Fibroblast of peridontal ligament (primary cell): ENCODE measurements at regions not wholly inside any gene's neighbourhood (a gene's known extent, or its start where the extent isn't known, plus 50 kb on each side); places are given as distances from the start of the nearest gene placed in this dataset.

Experiments used
- DNase-seq: peaks from one replicate; pipeline ENCODE4 v3.0.0-alpha.2; 2010; ENCODE audit errors: extremely low read depth

DNA sequence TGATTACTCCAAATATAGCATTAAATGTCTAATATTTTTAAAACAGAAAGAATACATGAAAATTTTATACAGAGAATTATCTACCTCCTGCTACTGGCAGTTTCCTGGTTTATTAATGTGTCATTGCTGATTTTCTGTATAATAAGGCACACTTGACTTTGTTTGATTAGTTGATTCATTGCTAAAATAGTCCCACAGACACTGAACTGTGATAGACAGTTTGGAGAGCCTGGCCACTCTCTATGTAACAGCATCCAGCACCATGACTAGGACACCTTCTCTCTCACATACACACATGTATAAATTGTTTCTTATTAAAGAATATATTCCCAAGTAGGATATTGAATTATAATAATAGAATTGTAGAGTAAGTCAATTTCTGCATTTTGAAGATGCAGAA, 368.5 kb upstream of the SNX7 start:
- no peak for DNase-seq

DNA sequence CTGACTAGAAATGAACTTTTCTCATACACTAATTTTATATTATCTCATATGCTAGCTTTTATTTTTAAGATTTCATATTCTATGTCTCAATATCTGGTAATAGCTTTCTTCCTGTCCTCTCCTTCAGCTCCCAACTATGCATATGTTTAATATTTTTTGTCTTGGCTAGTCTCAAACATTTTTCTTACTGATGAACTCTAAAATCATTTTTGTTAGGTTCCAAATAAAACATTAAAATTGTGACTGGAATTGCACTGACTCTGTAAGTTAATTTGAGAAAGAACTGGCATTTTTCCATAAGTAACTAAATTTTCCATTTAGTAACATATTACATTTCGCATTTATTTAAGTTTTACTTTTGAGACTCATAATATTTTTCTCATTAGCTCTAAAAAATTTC, 368.5 kb upstream of the DPYD start:
- peak; percentile 47 for DNase-seq

DNA sequence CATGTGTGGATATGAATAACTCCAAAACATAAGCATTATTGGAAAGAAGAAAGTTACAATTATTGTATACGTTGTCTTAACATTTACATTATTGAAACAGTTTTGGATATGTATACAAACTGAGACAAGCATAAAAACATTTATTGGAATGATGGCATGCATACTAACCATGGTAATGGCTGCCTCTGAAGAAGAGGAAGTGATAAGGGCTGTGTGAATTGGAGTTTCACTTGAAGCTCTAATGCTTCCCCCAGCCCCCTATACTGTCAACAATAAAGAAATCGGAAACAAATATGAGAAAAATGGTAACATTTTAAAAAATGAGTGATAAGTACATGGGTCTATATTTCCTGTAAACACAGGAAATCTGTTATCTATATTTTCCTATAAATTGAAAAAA, 367.7 kb upstream of the DPYD start:
- no peak for DNase-seq

DNA sequence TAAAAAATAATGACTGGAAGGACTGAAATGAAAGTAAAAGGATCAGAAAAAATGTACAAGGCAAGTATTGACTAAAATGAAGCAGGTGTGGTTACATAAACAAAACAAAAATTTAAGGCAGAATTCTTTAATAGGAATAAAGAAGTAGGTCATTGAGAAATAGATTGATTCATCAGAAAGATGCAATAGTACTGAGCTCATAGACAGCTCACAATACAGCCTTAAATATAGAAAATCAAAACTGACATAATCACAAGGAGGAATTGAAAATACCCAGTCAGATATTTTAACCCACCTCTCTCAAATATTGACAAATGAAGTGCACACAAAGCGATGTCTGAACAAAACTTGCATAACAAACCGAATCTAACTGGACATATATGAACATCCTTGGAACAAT, 366.8 kb upstream of the DPYD start:
- DNase-seq, result no peak

DNA sequence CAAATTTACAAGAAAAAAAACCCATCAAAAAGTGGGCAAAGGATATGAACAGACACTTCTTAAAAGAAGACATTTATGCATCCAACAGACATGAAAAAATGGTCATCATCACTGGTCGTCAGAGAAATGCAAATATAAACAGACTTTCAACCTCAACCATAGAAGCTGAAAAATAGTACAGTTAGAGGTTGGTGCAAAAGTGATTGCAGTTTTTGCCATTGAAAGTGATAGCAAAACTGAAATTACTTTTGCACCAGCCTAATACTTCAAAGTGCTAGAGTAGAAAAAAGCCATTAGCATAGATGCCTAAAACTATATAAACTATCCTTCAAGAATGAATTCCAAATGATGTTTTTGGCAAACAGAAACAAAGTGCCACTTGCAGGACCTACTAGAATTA, 365.8 kb upstream of the DPYD start:
- no peak for DNase-seq

DNA sequence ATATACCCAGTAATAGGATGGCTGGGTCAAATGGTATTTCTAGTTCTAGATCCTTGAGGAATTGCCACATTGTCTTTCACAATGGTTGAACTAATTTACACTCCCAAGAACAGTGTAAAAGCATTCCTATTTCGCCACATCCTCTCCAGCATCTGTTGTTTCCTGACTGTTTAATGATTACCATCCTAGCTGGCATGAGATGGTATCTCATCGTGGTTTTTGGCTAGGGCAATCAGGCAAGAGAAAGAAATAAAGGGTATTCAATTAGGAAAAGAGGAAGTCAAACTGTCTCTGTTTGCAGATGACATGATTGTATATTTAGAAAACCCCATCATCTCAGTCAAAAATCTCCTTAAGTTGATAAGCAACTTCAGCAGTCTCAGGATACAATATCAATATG, 364.5 kb upstream of the DPYD start:
- peak; percentile 36 for DNase-seq

DNA sequence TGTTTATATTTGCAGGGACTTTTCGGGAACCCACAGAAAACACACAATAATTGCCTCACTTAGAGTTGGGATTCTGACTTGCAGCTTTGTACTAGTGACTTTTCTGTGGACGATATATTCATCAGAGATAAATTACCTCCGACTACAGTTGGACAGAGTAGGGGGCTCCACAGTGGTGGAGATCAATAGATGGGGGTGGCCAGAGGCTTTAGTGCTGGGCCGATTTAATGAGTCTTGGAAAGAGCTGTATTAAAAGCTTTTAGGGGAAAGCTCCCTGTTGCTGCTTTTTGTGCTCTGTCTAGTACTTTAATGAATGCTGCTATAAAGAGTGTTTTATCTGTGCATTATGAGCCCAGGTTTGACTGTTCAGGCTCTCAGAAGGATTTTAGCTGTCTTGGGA, 359.2 kb upstream of the DPYD start:
- DNase-seq, result no peak

DNA sequence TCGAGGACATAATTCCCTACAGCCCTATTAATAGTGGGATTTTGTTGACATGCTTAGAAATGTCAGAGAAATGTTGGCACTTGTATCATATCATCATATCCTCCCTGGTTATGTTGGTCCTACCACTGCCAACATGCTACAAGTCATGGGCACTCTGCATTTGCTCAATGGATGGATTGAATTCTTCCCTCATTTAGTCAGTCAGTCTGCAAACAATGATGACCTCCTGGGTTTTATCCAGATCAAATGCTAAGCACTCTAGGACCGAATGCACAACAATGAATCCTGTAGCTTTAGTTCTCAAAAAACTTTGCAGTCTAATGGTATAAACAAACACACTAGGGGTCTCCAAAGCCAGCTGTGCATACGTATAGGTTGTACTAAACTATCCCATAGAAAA, 357.2 kb upstream of the DPYD start:
- DNase-seq, result no peak

DNA sequence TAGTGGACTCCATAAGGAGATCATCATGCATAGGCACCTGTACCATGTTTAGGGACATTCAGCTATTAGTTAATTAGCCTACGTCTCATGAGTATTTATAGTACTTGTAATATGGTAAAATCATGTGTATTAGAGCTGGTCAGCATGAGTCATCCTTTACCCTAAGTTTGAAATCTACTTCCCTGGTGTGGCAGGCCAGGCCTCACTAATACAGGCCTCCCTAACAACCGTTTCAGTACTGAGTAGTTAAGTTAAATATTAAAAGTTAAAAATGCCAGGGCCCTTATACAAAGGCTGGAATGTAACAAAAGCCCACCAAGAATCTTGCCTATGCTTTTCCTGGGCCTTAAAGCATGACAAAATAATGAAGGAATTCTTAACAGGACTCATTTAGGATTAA, 356.3 kb upstream of the DPYD start:
- peak; percentile 46 for DNase-seq

DNA sequence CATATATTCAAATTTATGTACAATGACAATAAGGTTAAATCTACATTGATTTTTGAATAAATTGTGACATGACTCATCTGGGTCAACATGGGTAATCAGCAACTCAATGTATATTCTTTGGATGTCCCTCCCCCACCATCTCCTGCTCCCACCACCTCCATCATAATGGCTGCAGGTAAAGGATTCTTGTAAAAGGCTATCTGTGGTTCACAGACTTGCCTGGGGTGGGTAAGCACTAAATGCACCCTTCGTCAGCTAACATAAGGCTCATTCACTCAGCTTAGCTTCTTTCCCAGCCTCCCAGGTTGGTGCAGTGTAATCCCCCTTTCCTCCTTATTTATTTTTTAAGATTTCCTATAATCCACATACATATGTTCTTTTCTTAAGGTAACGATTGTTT, 355.7 kb upstream of the DPYD start:
- DNase-seq, result no peak

DNA sequence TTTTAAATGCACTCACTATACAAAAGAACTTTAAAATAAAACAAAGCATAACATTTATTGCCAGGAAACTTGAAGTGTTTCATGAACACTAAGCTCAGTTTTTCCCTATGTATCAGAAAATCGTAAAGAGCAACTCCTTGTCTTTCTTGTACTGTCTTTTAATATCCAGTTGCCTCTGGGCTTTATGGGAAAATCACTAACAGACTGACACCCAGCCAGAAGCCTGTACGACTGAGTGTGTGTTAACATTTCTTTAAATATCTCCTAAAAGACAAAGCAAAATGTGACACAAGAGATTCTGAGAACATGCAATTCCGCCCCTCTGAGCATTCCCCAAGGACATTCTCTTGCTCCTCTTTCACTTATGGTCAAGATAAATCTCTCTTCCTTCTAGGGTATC, 347.5 kb upstream of the DPYD start:
- DNase-seq, result no peak

DNA sequence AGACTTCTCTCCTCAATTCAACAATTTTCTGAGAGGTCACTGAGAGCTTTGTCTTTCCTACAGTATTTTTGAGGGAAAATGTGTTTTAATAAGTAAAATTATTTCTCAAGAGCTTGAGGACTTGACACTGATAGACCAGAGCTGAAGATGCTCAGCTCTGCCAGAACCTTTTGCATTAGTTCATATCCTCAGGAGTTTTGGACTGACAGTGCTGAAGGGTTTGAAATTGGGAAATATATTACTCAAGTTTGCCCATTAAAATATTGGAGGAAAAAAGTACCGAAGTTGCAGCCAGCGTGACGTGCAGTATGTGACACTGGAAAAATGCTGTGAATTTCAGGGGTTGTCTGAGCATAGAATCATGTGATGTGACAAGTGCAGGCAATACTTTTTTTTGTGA, 346.6 kb upstream of the DPYD start:
- DNase-seq, result no peak

DNA sequence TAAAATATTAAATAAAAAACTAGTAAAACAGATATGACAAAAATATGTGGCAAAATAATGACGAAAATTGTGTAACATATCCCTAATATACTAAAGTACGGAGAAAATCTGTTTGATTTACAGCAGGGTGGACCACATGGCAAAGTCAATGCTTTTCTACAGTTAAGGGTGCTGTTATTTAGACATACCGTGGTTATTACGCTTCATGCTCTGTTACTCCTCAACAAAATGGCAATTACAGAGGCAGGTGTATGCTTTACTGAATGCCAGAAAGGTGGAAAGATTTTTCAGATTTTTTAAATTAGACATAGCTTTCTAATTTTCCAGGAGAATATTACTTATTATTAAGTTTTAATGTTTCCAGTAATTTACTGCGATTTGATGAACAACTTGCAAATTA, 343.9 kb upstream of the DPYD start:
- DNase-seq, result no peak

DNA sequence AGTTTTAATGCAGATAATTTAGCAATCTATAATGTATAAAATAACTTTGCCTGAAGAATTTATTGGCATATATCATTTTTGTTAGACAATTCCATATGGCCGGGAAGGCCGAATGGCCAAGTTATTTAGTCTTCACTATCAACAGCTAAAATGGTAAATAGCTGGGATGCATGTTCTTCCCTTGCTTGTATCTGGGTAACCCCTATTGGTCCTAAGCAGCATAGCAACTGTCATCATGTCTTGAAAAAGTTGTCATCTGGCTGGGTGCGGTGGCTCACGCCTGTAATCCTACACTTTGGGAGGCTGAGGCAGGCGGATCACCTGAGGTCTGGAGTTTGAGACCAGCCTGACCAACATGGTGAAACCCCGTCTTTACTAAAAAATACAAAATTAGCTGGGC, 340.0 kb upstream of the DPYD start:
- no peak for DNase-seq

DNA sequence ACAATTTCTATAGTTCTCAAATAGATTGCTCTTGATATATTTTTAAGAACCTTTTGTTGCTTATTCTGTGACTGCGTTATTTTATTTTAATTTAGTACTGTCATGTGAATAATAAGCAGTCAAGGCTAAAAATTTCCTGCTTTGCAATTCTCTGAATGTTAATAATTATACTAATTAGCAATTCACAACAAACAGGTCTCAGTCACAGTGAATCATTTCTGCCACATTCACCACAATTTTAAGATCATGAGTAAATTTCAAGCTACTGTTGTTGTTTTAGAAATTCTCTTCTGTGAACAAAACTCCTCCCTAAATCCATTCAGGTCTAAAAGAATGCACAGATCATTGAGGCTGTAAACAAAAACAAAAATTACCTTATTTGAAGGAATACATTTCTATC, 339.6 kb upstream of the DPYD start:
- DNase-seq, result no peak

DNA sequence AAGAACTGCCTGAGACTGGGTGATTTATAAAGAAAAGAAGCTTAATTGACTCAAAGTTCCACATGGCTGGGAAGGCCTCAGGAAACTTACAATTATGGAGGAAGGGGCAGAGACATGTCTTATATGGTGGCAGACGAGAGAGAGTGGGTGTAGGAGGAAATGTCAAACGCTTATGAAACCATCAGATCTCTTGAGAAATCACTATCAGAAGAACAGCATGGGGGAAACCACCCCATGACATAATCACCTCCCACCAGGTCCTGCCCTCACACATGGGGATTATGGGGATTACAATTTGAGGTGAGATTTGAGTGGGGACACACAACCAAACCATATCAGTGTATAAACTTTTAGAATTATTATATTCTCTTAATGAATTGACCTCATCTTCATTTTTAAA, 335.9 kb upstream of the DPYD start:
- DNase-seq, result no peak

DNA sequence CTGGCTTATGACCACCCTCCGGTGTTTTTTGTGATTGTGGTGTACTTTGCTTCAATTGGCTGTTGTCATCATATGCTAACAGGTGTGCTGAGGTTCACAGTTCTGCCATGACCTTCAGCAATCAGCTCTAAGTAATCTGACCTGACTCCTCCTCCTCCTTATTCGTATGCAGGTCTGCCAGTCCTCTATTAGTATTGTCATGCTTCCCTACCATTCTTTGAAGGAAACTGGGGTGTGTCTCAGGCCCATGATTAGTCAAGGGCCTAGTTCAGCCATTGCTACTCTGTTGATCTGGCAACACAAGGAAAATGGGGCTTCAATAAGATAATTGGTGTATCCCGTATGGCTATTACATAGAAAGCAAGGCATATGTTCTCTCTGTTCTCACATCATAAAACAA, 332.3 kb upstream of the DPYD start:
- DNase-seq, result no peak

DNA sequence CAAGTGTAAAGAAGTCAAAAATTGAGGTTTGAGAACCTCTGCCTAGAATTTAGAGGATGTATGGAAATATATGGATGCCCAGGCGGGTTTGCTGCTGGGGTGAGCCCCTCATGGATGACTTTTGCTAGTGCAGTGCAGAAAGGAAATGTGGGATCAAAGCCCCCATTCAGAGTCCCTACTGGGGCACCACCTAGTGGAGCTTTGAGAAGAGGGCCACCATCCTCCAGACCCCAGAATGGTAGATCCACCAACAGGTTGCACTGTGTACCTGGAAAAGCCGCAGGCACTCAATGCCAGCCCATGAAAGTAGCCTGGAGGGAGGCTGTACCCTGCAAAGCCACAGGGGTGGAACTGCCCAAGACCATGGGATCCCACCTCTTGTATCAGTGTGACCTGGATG, 330.7 kb upstream of the DPYD start:
- no peak for DNase-seq

DNA sequence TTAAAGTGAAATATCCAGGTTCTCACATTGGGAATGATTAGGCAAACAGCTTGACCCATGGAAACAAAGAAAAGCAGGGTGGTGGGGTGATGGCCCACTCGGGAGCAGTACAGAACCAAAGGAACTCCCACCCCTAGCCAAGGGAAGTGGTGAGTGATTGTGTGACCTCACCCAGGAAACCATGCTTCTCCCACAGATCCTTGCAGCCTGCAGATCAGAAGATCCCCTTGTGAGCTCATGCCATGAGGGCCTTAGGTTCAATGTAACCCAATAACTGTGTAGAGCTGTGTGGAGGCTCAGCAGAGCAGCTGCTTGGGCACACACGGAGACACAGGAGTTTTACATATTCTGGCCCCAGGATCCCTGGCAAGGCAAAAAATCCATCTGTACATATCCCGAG, 311.8 kb upstream of the DPYD start:
- DNase-seq, result no peak

DNA sequence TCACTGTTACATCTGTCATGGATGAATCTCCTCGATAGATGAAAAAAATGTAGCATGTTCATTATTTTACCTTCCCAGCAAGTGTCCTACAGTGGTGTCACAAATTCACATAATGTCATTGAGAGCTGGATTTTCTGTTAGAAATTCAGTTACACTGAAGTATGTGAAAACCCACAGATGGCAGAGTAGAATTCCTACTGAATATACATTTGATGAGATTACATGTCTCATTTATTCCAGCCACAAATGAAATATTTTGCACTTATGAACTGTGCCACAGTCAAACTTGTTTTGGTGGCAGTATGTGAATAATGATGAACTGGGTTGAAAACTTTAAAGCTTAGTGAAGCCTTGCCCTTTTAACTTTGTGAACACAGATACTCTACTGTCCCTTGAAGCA, 301.9 kb upstream of the DPYD start:
- no peak for DNase-seq

DNA sequence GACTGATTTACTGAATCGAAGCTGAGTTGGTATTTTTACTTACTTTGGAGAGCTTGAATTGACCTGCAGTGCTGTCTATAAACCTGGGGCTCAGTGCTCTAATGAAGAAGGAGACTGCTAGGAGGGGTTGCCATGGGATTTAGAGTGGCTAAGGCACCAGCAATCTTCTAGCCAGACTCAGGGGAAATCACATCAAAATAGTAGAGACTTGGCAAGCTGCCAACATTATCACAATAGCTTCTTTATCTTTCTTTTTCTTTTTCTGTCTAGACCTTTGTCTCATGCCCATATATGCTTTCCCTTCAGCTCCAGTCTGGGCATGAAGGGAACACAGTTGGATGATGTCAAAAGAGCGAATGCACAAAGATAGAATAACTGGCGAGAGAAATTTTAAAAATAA, 301.1 kb upstream of the DPYD start:
- no peak for DNase-seq

DNA sequence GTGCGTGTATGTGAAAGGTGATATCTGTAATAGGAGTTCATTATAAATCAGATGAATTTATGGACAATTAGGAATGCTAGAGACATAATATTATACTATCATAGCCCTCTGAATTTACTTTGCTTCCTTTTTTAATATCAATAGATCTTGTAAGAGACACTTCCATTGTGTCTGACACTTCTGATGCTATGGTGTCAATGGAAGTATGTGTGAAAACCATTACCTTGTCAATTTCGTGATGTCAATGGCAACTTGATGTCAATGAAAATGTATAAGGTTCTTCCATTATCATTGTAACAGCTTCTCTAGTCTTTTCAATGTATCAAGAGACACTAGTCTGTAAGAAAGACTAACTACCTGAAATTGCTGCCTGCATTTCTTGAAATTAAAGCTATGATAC, 296.8 kb upstream of the DPYD start:
- no peak for DNase-seq

DNA sequence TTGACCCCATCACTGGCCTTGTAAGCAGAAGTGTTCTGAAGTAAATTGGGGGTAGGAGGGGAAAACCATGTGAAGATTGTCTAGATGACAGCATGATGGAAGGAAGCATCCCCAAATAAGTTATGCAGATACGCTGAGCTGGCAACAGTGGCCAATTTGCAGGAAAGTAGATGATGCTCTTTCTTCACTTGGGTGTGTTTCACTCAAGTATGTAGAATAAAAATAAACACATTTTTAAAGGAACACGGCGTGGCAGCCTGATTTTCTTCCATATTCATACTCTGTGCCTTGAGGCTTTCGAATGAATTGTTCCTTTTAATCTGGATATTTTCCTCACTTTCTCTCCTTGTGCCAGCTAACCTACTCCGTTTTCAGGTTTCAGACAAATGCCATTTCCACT, 295.5 kb upstream of the DPYD start:
- peak; percentile 14 for DNase-seq

DNA sequence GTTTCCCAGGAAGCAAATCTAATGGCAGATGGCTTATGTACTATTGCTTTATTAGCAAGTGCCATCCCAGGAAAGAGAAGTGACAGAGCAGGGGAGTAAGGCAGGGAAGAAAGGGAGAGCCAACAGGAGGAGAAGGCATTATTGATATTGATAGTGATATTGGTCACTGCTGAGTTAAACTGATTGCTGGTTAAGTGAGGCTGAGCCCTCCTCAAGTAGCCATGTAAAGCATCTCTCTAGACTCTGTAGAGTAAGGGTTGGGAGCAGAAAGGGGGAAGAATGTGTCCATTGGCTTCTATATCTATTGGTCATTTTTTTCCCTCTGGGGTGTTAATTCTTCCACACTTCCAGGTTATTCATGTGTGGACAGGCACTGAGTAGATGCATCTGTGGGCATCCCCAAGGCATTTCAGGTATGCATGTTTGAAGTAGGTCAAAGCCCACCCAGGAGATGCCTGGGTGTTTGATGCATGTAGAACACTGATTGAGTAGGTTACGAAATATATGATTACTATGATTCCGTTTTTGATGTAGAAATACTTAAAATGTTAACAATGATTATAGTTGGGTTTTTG, 290.5 kb upstream of the DPYD start:
- no peak for DNase-seq

DNA sequence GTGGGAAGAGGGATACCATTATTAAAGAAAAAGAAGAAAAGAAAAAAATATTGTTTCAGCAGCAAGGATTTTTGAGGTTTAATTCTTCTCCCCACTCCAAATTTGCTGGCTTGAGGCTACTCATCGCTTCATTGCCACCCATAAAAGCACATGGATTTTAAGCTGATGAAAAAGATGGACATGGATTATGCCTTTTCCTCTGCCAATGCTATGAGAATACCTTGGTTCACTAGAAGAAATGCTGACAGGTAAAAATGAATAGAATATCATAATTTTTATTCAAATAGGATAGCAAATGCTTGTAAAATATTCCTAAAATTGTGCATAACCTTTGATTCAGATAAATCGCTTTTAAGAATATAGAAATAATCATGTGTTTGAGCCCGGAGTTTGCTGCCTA, 289.7 kb upstream of the DPYD start:
- no peak for DNase-seq
